ENCODE measurements at regions not wholly inside any gene's neighbourhood (a gene's known extent, or its start where the extent isn't known, plus 50 kb on each side); places are given as distances from the start of the nearest gene placed in this dataset.
"Not testable (repeated sequence)": the region's sequence is repeated elsewhere in the genome, so short reads cannot be mapped to it uniquely, and the experiment has no call there.

GRCh38 chrX:883588-883987 is 253.0 kb downstream of the SHOX start:
- Mint-ChIP-seq H3K4me1 (peaks cover 0 to 8% (median 0%) of the 10 kb centered on the region in 3 donors), H3K9me3 (peaks cover 4 to 5% (median 4%) of the 10 kb centered on the region in 3 donors), H3K27me3 (peaks cover 16 to 18% of the 10 kb centered on the region in 2 donors), H3K36me3 (no peaks in the 10 kb centered on the region), H3K4me3 (no peak overlapping the region), H3K27ac (no peak overlapping the region)
- Histone ChIP-seq H3K4me3 (ENCODE audit: control insufficient read depth in 1 of 2, extremely low read depth in 1 of 2, low read length in 1 of 2) (no peak overlapping the region), H3K27me3 (replicated peaks in 1 of 2; ENCODE audit: control insufficient read depth in 2 of 2, extremely low read depth in 1 of 2, insufficient read depth in 2 of 2, low read length in 1 of 2) (peaks cover 0 to 9% of the 10 kb centered on the region in 2 experiments), H3K27ac (ENCODE audit: low read length) (no peak overlapping the region), H3K4me1 (ENCODE audit: control insufficient read depth in 1 of 2, extremely low read depth in 1 of 2, insufficient read depth in 2 of 2, low read length in 2 of 2) (no peaks in the 10 kb centered on the region), H3K36me3 (ENCODE audit: control insufficient read depth in 2 of 2, extremely low read depth in 1 of 2, insufficient read depth in 1 of 2, low read length in 1 of 2) (no peaks in the 10 kb centered on the region), H3K9me3 (no peaks in the 10 kb centered on the region)
- 64% methylated on average over 8 of the region's 10 CpGs for WGBS (ENCODE audit: insufficient coverage)
- CTCF ChIA-PET, result no interaction called here
- POLR2A ChIA-PET, result no interaction called here
- ATAC-seq (replicated peaks in 1 of 4) (no peak), DNase-seq (no peak)

- WGBS (ENCODE audit: insufficient coverage), result no CpG with 5 or more reads among the region's 11 CpGs
- not testable (repeated sequence) for H3K36me3 Mint-ChIP-seq; ATAC-seq (replicated peaks in 1 of 4)
Observed at GRCh38 chrX:879756-880698, 249.4 kb downstream of the SHOX start.

GRCh38 chrX:874061-874460 is 243.5 kb downstream of the SHOX start:
- no peaks in the 10 kb centered on the region for H3K9me3 ChIP-seq
- ChIA-PET CTCF (no interaction called here), POLR2A (no interaction called here)
- no peaks in the 10 kb centered on the region for H3K4me1 Mint-ChIP-seq
- H3K36me3 ChIP-seq (ENCODE audit: control insufficient read depth in 2 of 2, extremely low read depth in 1 of 2, insufficient read depth in 1 of 2, low read length in 1 of 2), result no peaks in the 10 kb centered on the region
- ATAC-seq (replicated peaks in 1 of 4) (no peak), DNase-seq (no peak)
- H3K4me1 ChIP-seq (ENCODE audit: control insufficient read depth in 1 of 2, extremely low read depth in 1 of 2, insufficient read depth in 2 of 2, low read length in 2 of 2), result no peaks in the 10 kb centered on the region
- H3K27me3 Mint-ChIP-seq, result peaks cover 7 to 10% of the 10 kb centered on the region in 2 donors
- no peak overlapping the region for H3K4me3 Mint-ChIP-seq
- no peak overlapping the region for H3K4me3 ChIP-seq (ENCODE audit: control insufficient read depth in 1 of 2, extremely low read depth in 1 of 2, low read length in 1 of 2)
- H3K9me3 Mint-ChIP-seq, result peaks cover 3 to 15% (median 9%) of the 10 kb centered on the region in 3 donors
- no peak overlapping the region for H3K27ac Mint-ChIP-seq
- H3K27me3 ChIP-seq (replicated peaks in 1 of 2; ENCODE audit: control insufficient read depth in 2 of 2, extremely low read depth in 1 of 2, insufficient read depth in 2 of 2, low read length in 1 of 2), result no peaks in the 10 kb centered on the region
- H3K36me3 Mint-ChIP-seq, result no peaks in the 10 kb centered on the region
- H3K27ac ChIP-seq (ENCODE audit: low read length), result no peak overlapping the region
- no CpG with 5 or more reads among the region's 15 CpGs for whole genome bisulfite sequencing (ENCODE audit: insufficient coverage)

More at GRCh38 chrX:879756-880698, 249.4 kb downstream of the SHOX start:
- H3K4me3 Mint-ChIP-seq; POLR2A ChIA-PET; H3K27ac Mint-ChIP-seq; H3K27me3 ChIP-seq (replicated peaks in 1 of 2; ENCODE audit: control insufficient read depth in 2 of 2, extremely low read depth in 1 of 2, insufficient read depth in 2 of 2, low read length in 1 of 2); H3K36me3 ChIP-seq (ENCODE audit: control insufficient read depth in 2 of 2, extremely low read depth in 1 of 2, insufficient read depth in 1 of 2, low read length in 1 of 2); DNase-seq; CTCF ChIA-PET; H3K9me3 ChIP-seq; H3K9me3 Mint-ChIP-seq; H3K4me1 Mint-ChIP-seq; H3K4me3 ChIP-seq (ENCODE audit: control insufficient read depth in 1 of 2, extremely low read depth in 1 of 2, low read length in 1 of 2); H3K4me1 ChIP-seq (ENCODE audit: control insufficient read depth in 1 of 2, extremely low read depth in 1 of 2, insufficient read depth in 2 of 2, low read length in 2 of 2); H3K27ac ChIP-seq (ENCODE audit: low read length): not testable (repeated sequence)
- peaks cover 16 to 18% of the 10 kb centered on the region in 2 donors for H3K27me3 Mint-ChIP-seq

GRCh38 chrX:873016-873415 is 242.4 kb downstream of the SHOX start:
- no peak overlapping the region for H3K4me3 ChIP-seq (ENCODE audit: control insufficient read depth in 1 of 2, extremely low read depth in 1 of 2, low read length in 1 of 2)
- ChIA-PET CTCF (no interaction called here), POLR2A (no interaction called here)
- no peaks in the 10 kb centered on the region for H3K4me1 Mint-ChIP-seq
- H3K4me1 ChIP-seq (ENCODE audit: control insufficient read depth in 1 of 2, extremely low read depth in 1 of 2, insufficient read depth in 2 of 2, low read length in 2 of 2), result no peaks in the 10 kb centered on the region
- ATAC-seq (replicated peaks in 1 of 4) (no peak), DNase-seq (no peak)
- WGBS (ENCODE audit: insufficient coverage), result no CpG with 5 or more reads among the region's 7 CpGs
- H3K27me3 Mint-ChIP-seq, result peaks cover 7 to 14% of the 10 kb centered on the region in 2 donors
- no peak overlapping the region for H3K4me3 Mint-ChIP-seq
- H3K9me3 Mint-ChIP-seq, result peaks cover 3 to 15% (median 9%) of the 10 kb centered on the region in 3 donors
- H3K36me3 Mint-ChIP-seq, result no peaks in the 10 kb centered on the region
- H3K27ac ChIP-seq (ENCODE audit: low read length), result no peak overlapping the region
- H3K27me3 ChIP-seq (replicated peaks in 1 of 2; ENCODE audit: control insufficient read depth in 2 of 2, extremely low read depth in 1 of 2, insufficient read depth in 2 of 2, low read length in 1 of 2), result peaks cover 0 to 4% of the 10 kb centered on the region in 2 experiments
- no peaks in the 10 kb centered on the region for H3K36me3 ChIP-seq (ENCODE audit: control insufficient read depth in 2 of 2, extremely low read depth in 1 of 2, insufficient read depth in 1 of 2, low read length in 1 of 2)
- no peak overlapping the region for H3K27ac Mint-ChIP-seq
- no peaks in the 10 kb centered on the region for H3K9me3 ChIP-seq

GRCh38 chrX:872090-872489 is 241.5 kb downstream of the SHOX start:
- H3K36me3 ChIP-seq (ENCODE audit: control insufficient read depth in 2 of 2, extremely low read depth in 1 of 2, insufficient read depth in 1 of 2, low read length in 1 of 2), result no peaks in the 10 kb centered on the region
- H3K9me3 Mint-ChIP-seq, result peaks cover 0 to 12% (median 6%) of the 10 kb centered on the region in 3 donors
- DNase-seq (no peak), ATAC-seq (replicated peaks in 1 of 4) (no peak)
- H3K4me3 ChIP-seq (ENCODE audit: control insufficient read depth in 1 of 2, extremely low read depth in 1 of 2, low read length in 1 of 2), result no peak overlapping the region
- H3K36me3 Mint-ChIP-seq, result no peaks in the 10 kb centered on the region
- peaks cover 0 to 4% of the 10 kb centered on the region in 2 experiments for H3K27me3 ChIP-seq (replicated peaks in 1 of 2; ENCODE audit: control insufficient read depth in 2 of 2, extremely low read depth in 1 of 2, insufficient read depth in 2 of 2, low read length in 1 of 2)
- H3K4me3 Mint-ChIP-seq, result no peak overlapping the region
- no peak overlapping the region for H3K27ac Mint-ChIP-seq
- no peak overlapping the region for H3K27ac ChIP-seq (ENCODE audit: low read length)
- CTCF ChIA-PET, result no interaction called here
- POLR2A ChIA-PET, result no interaction called here
- H3K9me3 ChIP-seq, result no peaks in the 10 kb centered on the region
- no peaks in the 10 kb centered on the region for H3K4me1 Mint-ChIP-seq
- WGBS (ENCODE audit: insufficient coverage), result 94% methylated on average over 18 of the region's 19 CpGs
- H3K4me1 ChIP-seq (ENCODE audit: control insufficient read depth in 1 of 2, extremely low read depth in 1 of 2, insufficient read depth in 2 of 2, low read length in 2 of 2), result no peaks in the 10 kb centered on the region
- H3K27me3 Mint-ChIP-seq, result peaks cover 7 to 18% of the 10 kb centered on the region in 2 donors

GRCh38 chrX:871626-872025 is 241.0 kb downstream of the SHOX start:
- Mint-ChIP-seq H3K4me3 (no peak overlapping the region), H3K9me3 (peaks cover 0 to 12% (median 6%) of the 10 kb centered on the region in 3 donors), H3K27me3 (peaks cover 7 to 18% of the 10 kb centered on the region in 2 donors), H3K36me3 (no peaks in the 10 kb centered on the region), H3K27ac (no peak overlapping the region), H3K4me1 (no peaks in the 10 kb centered on the region)
- no peaks in the 10 kb centered on the region for H3K4me1 ChIP-seq (ENCODE audit: control insufficient read depth in 1 of 2, extremely low read depth in 1 of 2, insufficient read depth in 2 of 2, low read length in 2 of 2)
- ChIA-PET CTCF (no interaction called here), POLR2A (no interaction called here)
- H3K9me3 ChIP-seq, result no peaks in the 10 kb centered on the region
- no peak for DNase-seq
- WGBS (ENCODE audit: insufficient coverage), result 97% methylated on average over 9 of the region's 10 CpGs
- peaks cover 0 to 5% of the 10 kb centered on the region in 2 experiments for H3K27me3 ChIP-seq (replicated peaks in 1 of 2; ENCODE audit: control insufficient read depth in 2 of 2, extremely low read depth in 1 of 2, insufficient read depth in 2 of 2, low read length in 1 of 2)
- ATAC-seq (replicated peaks in 1 of 4), result no peak
- H3K36me3 ChIP-seq (ENCODE audit: control insufficient read depth in 2 of 2, extremely low read depth in 1 of 2, insufficient read depth in 1 of 2, low read length in 1 of 2), result no peaks in the 10 kb centered on the region
- H3K4me3 ChIP-seq (ENCODE audit: control insufficient read depth in 1 of 2, extremely low read depth in 1 of 2, low read length in 1 of 2), result no peak overlapping the region
- no peak overlapping the region for H3K27ac ChIP-seq (ENCODE audit: low read length)
